ENCODE measurements at regions not wholly inside any gene's neighbourhood (a gene's known extent, or its start where the extent isn't known, plus 50 kb on each side); places are given as distances from the start of the nearest gene placed in this dataset.
"Not testable (repeated sequence)": the region's sequence is repeated elsewhere in the genome, so short reads cannot be mapped to it uniquely, and the experiment has no call there.

DNA sequence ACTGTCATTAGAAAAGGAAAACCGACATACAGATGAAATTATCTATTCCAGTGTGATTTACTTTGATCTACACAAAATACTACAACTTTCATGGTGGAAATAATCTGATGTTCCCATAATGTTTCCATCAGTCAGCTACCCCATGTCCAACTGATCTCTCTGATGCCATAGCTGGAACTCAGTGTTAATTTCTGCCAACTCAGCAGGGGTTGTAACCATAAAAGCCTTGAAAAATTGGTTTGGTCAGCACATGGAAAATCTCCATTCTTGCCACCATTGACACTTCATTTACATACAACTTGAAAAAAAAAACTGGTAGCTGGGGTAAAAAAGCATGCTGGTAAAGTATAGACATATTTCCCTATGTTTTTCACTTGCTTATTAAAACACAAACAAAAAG lies 1463.7 kb downstream of the OTOL1 start:
- intact Hi-C loops (cut with micrococcal nuclease): no loop called here

DNA sequence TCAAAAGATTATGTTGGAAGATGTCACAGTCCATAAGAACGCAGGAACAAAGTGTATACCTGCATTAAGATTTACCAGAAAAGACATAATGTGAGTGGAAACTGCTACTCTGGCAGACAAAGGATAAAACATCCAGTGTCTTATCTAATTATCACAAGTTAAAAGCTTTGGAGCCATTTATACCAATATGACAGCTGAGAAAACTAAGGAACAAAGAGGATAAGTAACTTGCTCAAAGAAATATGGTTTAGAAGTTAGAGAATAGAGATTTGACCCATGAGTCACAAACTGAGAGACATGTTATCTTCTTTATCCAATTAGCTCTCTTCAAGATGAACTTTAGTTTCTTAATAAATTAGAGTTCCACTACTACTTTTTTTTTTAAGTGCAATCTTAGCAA lies 1473.7 kb downstream of the OTOL1 start:
- intact Hi-C loops (cut with micrococcal nuclease): no loop called here

DNA sequence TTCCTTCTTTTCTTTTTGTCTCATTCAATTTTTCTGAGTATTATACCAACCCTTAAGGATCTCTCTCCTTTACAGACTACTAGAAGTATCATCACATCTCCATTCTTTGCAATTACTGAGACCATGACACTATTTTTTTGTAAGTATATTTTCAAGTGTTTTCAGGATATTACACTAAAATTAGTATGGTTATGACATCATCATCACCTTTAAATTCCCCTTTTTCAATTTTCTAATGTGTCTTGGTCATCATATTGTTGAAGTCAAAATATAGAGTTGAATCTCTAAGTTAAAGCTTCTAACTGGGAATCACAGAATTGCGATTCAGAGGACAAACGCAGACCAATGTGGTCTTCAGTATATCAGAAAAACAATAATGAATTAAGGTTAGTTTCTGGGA lies 1475.1 kb downstream of the OTOL1 start:
- intact Hi-C loops (cut with micrococcal nuclease): no loop called here

DNA sequence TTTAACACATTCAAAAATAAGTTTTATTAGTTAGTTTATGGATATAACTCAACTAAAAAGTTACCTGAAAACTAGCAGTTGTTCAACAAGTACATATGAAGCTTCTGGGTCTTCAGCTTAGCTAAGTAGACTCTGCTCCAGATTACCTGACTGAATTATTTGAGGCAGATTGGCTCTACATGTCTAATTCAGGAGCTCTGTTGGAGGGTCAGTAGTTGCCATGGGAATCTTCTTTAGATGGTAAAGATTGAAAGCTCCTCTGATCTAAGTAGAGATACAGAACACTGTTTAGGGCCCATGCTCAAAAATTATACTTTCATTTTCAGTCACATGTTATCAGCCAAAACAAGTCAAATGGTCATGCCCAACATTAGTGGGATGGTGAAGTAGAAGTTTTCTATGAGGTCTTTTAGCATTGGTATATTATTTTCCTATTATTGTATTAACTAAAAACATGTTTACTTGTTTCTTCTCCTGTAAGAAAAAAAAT lies 1476.9 kb downstream of the OTOL1 start:
- intact Hi-C loops (cut with micrococcal nuclease): no loop called here

DNA sequence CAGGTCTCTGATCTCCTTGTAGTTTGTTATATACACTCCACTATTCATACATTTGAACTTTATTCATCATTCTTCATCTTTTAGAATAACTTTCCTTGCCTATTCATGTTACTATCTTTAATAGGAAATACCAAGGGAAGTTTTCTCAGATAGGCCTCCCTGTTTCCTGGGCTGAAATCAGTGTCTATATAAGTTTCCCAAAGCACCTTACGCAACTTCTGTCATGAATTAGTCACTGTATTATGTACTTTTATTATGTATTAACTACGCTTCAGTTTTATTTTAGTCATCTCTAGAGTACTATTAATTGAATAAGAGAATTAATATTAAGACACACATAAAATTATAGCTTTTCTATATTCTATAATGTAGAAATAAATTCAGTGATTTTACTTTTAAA lies 1481.5 kb downstream of the OTOL1 start:
- intact Hi-C loops (cut with micrococcal nuclease): no loop called here

DNA sequence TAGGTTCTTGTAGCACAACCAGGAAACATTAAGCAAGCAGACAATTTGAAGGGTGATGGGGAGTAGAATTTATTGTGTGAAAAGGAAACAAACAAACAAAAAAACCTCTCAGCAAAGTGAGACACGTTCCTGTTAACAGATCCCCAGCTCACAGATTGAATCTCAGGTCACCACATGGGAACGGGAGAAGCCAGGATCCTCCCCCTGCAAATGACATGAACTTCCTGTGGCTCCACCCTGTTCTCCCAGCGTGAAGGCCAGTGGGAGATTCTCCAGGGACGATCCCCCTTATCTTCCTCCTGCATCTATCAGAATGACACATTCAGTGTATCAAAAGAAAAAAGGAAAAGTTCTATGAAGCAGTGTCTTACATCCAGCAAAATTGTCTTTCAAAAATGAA lies 1488.1 kb downstream of the OTOL1 start:
- intact Hi-C loops (cut with micrococcal nuclease): no loop called here

DNA sequence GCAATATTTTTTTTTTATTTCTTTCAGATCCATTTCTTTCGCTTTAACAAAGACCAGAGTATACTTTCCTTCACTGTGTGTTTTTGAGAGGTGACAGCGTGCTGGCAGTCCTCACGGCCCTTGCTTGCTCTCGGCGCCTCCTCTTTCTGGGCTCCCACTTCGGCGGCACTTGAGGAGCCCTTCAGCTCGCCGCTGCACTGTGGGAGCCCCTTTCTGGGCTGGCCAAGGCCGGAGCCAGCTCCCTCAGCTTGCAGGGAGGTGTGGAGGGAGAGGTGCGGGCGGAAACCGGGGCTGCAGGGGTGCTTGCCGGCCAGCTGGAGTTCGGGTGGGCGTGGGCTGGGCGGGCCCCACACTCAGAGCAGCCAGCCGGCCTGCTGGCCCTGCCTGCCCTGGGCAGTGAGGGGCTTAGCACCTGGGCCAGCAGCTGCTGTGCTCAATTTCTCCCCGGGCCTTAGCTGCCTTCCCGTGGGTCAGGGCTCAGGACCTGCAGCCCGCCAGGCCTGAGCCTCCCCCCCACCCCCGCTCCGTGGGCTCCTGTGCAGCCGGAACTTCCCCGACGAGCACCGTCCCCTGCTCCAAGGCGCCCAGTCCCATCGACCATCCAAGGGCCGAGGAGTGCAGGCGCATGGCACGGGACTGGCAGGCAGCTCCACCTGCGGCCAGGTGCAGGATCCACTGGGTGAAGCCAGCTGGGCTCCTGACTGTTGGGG lies 1490.6 kb downstream of the OTOL1 start:
- intact Hi-C loops (cut with micrococcal nuclease): not testable (repeated sequence)

DNA sequence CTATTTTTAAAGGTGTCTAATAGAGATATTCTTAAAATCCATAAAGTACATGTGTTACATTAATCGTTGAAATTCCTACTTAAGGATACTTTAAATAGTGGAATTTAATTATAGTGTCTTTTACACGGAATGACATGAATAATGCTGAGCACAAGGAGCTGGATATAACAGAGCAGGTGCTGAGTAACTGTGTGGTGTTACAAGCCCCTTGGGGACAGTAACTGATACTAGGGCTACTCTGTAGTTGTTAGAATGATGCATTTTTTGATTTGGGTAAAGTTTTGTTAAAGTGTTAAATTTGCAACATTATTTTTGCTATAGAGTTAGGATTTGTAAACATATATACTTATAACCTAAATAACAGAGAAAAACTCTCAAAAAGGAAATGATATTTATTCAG lies 1496.1 kb downstream of the OTOL1 start:
- intact Hi-C loops (cut with micrococcal nuclease): no loop called here

DNA sequence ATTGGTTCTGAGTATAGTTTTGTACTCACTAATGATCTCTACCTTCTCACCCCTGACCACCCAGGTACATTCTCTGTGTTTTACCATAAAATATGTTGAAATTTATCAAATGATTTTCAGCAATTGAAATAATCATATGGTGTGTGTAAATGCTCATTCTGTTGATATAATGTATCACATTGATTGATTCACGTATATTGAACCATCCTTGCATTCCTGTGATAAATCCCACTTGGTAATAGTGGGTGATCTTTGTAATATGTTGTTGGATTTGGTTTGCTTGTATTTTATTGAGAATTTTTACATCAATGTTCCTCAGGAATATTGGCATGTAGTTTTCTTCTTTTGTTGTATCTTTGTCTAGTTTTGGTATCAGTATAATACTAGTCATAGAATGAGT lies 1497.6 kb downstream of the OTOL1 start:
- intact Hi-C loops (cut with micrococcal nuclease): no loop called here

DNA sequence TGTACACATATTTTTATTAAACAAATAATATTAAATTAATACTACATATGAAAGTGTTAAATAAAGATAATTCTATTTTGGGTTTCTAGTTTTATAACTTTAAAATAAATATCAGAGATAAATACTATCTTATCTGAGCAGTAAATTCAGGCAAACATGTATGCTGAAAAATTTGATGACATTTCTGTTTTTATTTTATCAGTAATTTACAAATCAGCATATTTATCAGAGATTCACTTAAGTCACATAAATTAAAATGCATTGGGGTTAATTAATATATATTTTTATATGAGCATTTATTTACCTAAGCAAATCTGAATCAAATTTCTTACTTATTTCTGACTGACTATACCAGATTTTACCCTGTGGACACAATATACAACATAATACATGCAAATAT lies 1499.8 kb downstream of the OTOL1 start:
- intact Hi-C loops (cut with micrococcal nuclease): loop anchor here (1.0 kb wide), 1 partner anchor 11 kb away; no protein-coding TSS in a partner anchor

DNA sequence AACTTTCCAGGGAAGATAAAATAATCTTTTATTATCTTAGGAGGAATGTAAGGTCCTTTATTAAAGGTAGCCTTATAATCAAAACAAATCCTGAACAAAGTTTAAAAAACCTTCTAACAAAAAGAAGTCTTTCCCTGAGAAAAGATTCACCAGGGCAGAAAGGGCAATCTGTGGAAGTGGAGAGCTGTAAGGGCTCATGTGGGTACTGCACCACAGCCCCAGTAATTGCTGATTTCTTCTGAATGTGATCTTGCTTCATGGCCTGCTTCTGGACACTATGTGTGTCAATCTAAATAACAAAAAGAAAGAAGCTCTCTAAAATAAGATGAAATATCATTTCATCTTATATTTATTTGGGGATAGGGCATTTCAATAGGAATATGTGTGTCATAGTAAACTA lies 1501.6 kb downstream of the OTOL1 start:
- intact Hi-C loops (cut with micrococcal nuclease): no loop called here

DNA sequence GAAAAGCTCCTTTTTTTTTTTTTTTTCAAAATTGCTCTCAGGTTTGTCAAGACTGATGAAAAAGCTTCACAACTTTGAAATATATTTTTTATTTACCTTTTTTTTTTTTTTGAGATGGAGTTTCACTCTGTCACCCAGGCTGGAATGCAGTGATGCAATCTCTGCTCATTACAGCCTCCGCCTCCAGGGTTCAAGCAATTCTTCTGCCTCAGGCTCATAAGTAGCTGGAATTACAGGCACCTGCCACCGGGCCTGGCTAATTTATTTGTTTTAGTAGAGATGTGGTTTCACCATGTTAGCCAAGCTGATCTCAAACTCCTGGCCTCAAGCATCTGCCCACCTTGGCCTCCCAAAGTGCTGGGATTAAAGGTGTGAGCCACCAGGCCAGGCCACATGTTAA lies 1515.0 kb downstream of the OTOL1 start:
- intact Hi-C loops (cut with micrococcal nuclease): no loop called here

DNA sequence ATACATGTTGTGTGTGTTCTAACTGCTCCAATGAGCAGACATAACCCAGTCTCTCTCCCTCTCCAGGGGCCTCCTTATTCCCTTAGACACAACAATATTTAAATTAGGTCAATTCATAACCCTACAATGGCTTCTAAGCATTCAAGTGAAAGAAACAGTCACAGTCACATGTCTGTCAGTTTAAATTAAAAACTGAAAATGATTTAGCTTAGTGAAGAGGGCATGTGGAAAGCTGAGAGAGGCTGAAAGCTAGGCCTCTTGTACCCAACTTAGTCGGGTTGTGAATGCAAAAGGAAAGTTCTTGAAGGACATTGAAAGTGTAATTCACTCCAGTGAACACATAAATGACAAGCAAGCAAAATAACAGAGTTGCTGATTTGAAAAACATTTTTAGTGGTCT lies 1519.6 kb downstream of the OTOL1 start:
- intact Hi-C loops (cut with micrococcal nuclease): no loop called here

DNA sequence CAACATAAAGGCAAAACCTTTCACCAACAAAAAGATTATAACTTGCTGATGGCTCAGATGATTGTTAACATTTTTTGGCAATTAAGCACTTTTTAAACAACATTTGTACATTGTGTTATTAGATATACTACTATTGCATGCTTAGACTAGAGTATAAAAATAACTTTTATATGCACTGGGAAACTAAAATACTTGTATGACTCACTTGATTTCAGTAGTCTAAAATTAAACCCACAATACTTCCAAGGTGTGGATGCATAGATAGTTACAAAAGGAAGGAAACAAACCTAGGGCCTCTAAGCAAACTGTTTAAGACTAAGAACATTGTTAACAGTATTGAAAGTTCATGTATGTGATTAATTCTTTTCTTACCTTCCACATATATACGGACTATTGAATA lies 1521.5 kb downstream of the OTOL1 start:
- intact Hi-C loops (cut with micrococcal nuclease): no loop called here

DNA sequence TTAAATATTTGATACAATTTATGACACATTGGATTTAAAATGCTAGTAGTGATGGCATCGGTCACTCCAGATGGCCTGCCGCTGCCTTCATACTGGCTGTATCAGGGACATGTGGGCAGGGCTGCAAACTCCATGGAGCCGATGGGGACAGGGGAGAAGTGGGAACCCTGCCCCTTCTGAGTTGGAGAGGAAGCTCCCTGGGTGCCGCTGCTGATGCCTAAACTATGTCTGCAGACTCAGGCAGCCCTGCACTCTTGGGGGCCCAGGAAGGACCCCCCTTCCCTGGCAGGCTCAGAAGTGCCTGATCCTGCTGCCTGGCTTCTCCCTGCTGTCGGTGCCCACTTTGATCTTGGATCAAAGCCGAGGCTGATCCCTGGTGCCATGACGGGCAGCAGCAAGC lies 1522.1 kb downstream of the OTOL1 start:
- intact Hi-C loops (cut with micrococcal nuclease): no loop called here

DNA sequence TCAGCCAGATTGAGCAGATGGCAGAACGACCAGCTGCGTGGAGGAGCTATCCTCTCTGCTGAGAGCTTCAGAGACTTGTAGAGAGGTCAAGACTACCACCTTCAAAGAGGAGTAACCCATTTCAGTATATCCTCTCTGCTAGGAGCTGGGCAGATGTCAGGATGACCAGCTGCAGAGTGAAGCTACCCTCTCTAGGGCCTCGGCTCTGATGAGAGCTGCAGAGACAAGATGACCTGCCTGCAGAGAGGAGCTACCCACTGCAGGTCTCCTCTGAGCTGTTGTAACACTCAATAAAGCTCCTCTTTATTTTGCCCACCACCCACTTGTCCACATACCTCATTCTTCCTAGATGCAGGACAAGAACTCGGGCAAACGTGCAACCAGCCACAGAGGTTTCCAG lies 1522.7 kb downstream of the OTOL1 start:
- intact Hi-C loops (cut with micrococcal nuclease): no loop called here

DNA sequence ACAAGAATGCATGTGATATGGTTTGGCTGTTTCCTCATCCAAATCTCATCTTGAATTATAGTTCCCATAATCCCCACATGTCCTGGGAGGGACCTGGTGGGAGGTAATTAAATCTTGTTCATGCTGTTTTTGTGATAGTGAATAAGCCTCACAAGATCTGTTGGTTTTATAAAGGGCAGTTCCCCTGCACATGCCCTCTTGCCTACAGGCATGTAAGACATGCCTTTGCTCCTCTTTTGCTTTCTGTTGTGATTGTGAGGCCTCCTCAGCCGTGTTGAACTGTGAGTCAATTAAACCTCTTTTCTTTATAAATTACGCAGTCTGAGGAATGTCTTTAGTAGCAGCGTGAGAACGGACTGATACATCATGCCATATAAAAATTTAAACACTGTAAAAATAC lies 1537.0 kb downstream of the OTOL1 start:
- intact Hi-C loops (cut with micrococcal nuclease): no loop called here

DNA sequence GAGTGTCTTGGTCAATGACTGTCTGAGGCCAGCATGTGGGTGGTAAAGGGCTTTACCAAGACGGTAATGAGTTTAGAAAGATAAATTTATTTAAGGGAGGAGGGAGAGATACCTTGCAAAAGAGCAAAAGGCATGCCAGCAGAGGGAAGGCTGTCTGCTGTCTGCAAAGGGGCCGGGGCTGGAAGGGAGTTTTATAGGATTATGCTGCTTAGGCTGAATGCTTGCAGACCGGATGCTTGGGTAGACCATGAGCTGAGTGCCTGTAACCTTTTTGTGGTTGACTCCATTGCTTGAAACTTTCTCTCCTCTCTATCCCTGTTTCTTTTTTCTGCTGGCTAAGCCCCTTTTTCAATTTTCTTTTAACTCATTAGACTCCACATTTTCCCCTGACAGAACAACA lies 1543.0 kb downstream of the OTOL1 start:
- intact Hi-C loops (cut with micrococcal nuclease): no loop called here

DNA sequence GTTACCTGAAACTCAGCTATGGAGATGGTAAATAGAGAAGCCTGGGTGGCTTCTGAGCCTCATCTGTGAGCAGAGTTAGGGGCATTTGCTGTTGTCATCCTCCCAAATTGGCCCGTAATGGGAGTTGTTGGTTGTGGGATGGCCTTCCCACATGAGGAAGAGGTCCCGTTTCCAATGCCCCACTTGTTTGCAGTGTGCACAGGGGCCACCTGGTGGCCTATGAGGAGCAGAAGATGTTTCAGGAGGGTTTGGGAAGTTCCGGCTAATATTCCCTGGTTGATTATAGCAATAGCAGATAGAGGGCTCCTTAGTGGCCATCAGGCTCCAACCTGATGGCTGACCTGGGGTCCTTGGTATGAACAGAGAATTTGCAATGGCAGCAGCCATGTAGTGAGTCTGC lies 1546.5 kb downstream of the OTOL1 start:
- intact Hi-C loops (cut with micrococcal nuclease): no loop called here

DNA sequence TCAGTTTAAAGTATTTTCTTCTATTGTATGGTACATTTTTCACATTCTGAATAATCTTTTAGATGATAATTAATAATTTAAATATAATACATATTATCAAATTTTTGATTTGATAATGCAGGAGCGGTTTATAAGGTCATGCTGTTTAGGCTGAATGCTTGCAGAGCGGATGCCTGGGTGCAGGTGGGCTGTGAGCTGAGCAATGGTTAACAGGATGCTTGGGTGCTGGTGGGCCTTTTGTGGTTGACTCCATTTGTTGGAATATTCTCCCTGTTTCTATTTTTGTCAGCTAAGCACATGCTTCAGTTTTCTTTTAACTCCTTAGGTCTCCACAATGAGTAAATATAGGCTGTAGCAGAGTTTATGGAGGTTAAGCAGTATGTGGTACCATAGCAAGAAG lies 1549.3 kb downstream of the OTOL1 start:
- intact Hi-C loops (cut with micrococcal nuclease): no loop called here

DNA sequence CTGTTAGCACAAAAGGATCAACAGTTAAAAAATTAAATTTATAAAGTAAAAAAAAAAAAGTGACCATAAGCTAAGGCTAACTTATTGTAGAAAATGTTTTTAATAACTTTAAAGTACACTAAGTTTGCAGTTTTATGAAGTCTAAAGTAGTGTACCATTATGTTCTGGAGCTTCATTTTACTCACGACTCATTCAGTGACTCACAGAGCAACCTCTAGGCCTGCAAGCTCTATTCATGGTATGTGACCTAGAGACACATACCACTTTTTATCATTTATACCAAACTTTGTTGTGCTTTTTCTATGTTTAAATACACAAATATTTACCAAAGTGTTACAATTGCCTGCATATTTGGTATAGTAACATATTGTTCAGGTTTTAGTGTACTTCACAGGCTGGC lies 1552.3 kb downstream of the OTOL1 start:
- intact Hi-C loops (cut with micrococcal nuclease): no loop called here

DNA sequence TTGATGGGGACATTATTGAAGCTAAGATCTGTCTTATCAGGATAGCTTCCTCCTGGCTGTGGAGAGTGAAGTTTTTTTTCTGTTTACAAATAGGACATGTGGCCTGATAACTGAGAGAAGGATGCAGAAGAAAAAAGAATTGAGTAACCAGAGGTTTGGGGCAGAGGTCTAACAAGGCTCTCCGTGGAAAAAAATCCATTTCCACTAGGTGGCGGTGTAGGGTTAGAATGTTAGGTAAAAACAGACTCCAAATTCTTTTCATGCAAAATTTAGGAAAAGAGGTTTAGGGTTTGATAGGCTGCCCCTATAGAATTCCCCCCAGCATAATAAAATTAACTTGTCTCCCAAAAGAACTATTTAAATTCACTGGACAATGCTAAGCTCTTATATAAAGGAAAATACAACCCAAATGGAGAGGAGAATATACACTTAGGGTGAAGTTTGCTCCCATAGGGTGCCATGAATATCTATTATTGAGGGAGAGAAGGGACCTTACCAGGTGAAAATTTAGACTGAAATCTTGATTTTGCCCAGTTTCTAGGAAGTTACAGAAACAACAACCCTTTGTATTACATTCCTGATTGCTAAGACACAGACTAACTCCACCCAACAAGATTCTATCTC lies 1560.4 kb downstream of the OTOL1 start:
- intact Hi-C loops (cut with micrococcal nuclease): no loop called here

All from T-helper 2 cell treated with Interferon-gamma antibody and Interleukin-4, amounts not matched to agents 100 ng/mL and 5 ng/mL, for 36 hours (primary cell).